Mesendoderm (in vitro differentiated cells): ENCODE measurements at regions not wholly inside any gene's neighbourhood (a gene's known extent, or its start where the extent isn't known, plus 50 kb on each side); places are given as distances from the start of the nearest gene placed in this dataset.
A peak's percentile ranks its signal among the peaks of the same experiment; 100 is the strongest.
"Not testable (repeated sequence)": the region's sequence is repeated elsewhere in the genome, so short reads cannot be mapped to it uniquely, and the experiment has no call there.

Experiments
- DNase-seq: peaks from one replicate; pipeline ENCODE4 v3.0.0; 2013
- H2AK5ac ChIP-seq: 2 replicates; pipeline ENCODE4 v1.6.1; 2013; ENCODE audit warnings: low read length, inconsistent platforms
- H2BK120ac ChIP-seq: 2 replicates; pipeline ENCODE4 v1.6.1; 2013; ENCODE audit warnings: low read depth, mild to moderate bottlenecking, low read length, moderate library complexity, mixed read lengths
- H2BK15ac ChIP-seq: replicated peaks from 2 replicates; pipeline ENCODE4 v1.6.1; 2013; ENCODE audit warnings: low read depth, mild to moderate bottlenecking, moderate library complexity
- H2BK5ac ChIP-seq: 2 replicates; pipeline ENCODE4 v1.6.1; 2013; ENCODE audit warnings: low read length, inconsistent platforms
- H3K18ac ChIP-seq: 2 replicates; pipeline ENCODE4 v1.6.1; 2013; ENCODE audit warnings: mild to moderate bottlenecking, low read length, mixed read lengths
- H3K23ac ChIP-seq: one replicate; pipeline ENCODE4 v1.6.1; 2013; ENCODE audit warnings: low read length
- H3K27ac ChIP-seq: 2 replicates; pipeline ENCODE4 v1.5.1; 2013; ENCODE audit warnings: low read depth, mild to moderate bottlenecking, inconsistent platforms, low read length, moderate library complexity
- H3K27me3 ChIP-seq: 2 replicates; pipeline ENCODE4 v1.6.1; 2013; ENCODE audit warnings: low read length, control low read depth, mild to moderate bottlenecking, inconsistent platforms; ENCODE audit not compliant: insufficient read depth, poor library complexity
- H3K36me3 ChIP-seq: 2 replicates; pipeline ENCODE4 v1.6.1; 2013; ENCODE audit warnings: low read length, inconsistent platforms; ENCODE audit not compliant: control insufficient read depth, insufficient read depth
- H3K4ac ChIP-seq: one replicate; pipeline ENCODE4 v1.6.1; 2013; ENCODE audit warnings: low read depth, mild to moderate bottlenecking, low read length, moderate library complexity
- H3K4me1 ChIP-seq: 2 replicates; pipeline ENCODE4 v1.6.1; 2013; ENCODE audit warnings: low read depth, low read length, inconsistent platforms; ENCODE audit not compliant: control insufficient read depth
- H3K4me2 ChIP-seq: 2 replicates; pipeline ENCODE4 v1.6.1; 2013; ENCODE audit warnings: low read length
- H3K4me3 ChIP-seq: 2 replicates; pipeline ENCODE4 v1.5.1; 2013; ENCODE audit warnings: mild to moderate bottlenecking, low read length
- H3K56ac ChIP-seq: one replicate; pipeline ENCODE4 v1.6.1; 2013; ENCODE audit warnings: low read length
- H3K79me1 ChIP-seq: 2 replicates; pipeline ENCODE4 v1.6.1; 2013; ENCODE audit warnings: low read length, inconsistent platforms
- H3K79me2 ChIP-seq: 2 replicates; pipeline ENCODE4 v1.6.1; 2013; ENCODE audit warnings: mild to moderate bottlenecking, low read length; ENCODE audit not compliant: control insufficient read depth, insufficient read depth
- H3K9ac ChIP-seq: 2 replicates; pipeline ENCODE4 v1.6.1; 2013; ENCODE audit warnings: low read length, inconsistent platforms
- H4K5ac ChIP-seq: one replicate; pipeline ENCODE4 v1.6.1; 2013; ENCODE audit warnings: low read length
- H4K8ac ChIP-seq: one replicate; pipeline ENCODE4 v1.6.1; 2013; ENCODE audit warnings: low read depth, mild to moderate bottlenecking, control low read depth, low read length, moderate library complexity
- WGBS: extraction: QIAGEN DNeasy Blood & Tissue Kit; methylation state at CpG from one replicate; pipeline ENCODE4 v1.1.7; 2013; ENCODE audit warnings: low lambda C conversion rate, missing lambda C conversion rate; ENCODE audit not compliant: insufficient coverage; ENCODE audit errors: extremely low coverage; 5-methylcytosine and 5-hydroxymethylcytosine counted together

- DNase-seq, result no peak
- H3K4ac ChIP-seq, result no peak overlapping the region
- no peak overlapping the region for H3K27ac ChIP-seq
- H3K18ac ChIP-seq, result no peak overlapping the region
- no peak overlapping the region for H2AK5ac ChIP-seq
- no peaks in the 10 kb centered on the region for H3K79me1 ChIP-seq
- H3K9ac ChIP-seq, result no peak overlapping the region
- H3K4me2 ChIP-seq, result no peak overlapping the region
- H4K5ac ChIP-seq, result no peak overlapping the region
- H3K4me3 ChIP-seq, result no peak overlapping the region
- no peaks in the 10 kb centered on the region for H3K27me3 ChIP-seq
- H3K23ac ChIP-seq, result no peak overlapping the region
- H2BK5ac ChIP-seq, result no peak overlapping the region
- no peaks in the 10 kb centered on the region for H3K36me3 ChIP-seq
- no peak overlapping the region for H3K56ac ChIP-seq
- H3K79me2 ChIP-seq, result no peaks in the 10 kb centered on the region
- H3K4me1 ChIP-seq, result no peaks in the 10 kb centered on the region
- no peak overlapping the region for H4K8ac ChIP-seq
- H2BK120ac ChIP-seq, result no peak overlapping the region
- H2BK15ac ChIP-seq, result no peak overlapping the region
Measured at GRCh38 chr1:190832511-190832910, 354.8 kb upstream of the BRINP3 start.

- no CpG with 5 or more reads among the region's 4 CpGs for WGBS
- no peaks in the 10 kb centered on the region for H3K79me1 ChIP-seq
Measured at GRCh38 chr1:190835658-190836057, 358.0 kb upstream of the BRINP3 start.

DNA sequence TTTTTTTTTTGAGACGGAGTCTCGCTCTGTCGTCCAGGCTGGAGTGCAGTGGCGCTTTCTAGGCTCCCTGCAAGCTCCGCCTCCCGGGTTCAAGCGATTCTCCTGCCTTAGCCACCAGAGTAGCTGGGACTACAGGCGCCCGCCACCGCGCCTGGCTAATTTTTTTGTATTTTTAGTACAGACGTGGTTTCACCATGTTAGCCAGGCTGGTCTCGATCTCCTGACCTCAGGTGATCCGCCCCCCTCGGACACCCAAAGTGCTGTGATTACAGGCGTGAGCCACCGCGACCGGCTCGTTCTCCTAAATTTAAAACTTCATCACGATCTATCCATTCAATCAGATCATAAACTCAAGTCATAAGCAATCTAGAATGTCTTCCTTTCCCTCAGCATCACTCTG lies 359.5 kb upstream of the BRINP3 start:
- H3K23ac ChIP-seq, H3K56ac ChIP-seq, H3K4ac ChIP-seq, H2BK5ac ChIP-seq, H2AK5ac ChIP-seq, H3K9ac ChIP-seq, H3K4me1 ChIP-seq, H3K27me3 ChIP-seq, H3K79me1 ChIP-seq, DNase-seq, H2BK120ac ChIP-seq, H3K4me3 ChIP-seq, H3K18ac ChIP-seq, H3K79me2 ChIP-seq, H3K27ac ChIP-seq, H3K36me3 ChIP-seq, H2BK15ac ChIP-seq, H3K4me2 ChIP-seq, H4K8ac ChIP-seq, H4K5ac ChIP-seq: not testable (repeated sequence)
- no CpG with 5 or more reads among the region's 21 CpGs for WGBS

More at GRCh38 chr1:190835658-190836057, 358.0 kb upstream of the BRINP3 start:
- Histone ChIP-seq H2BK15ac (no peak overlapping the region), H3K4me1 (no peaks in the 10 kb centered on the region), H3K27me3 (no peaks in the 10 kb centered on the region), H4K8ac (no peak overlapping the region), H2BK5ac (no peak overlapping the region), H3K18ac (no peak overlapping the region), H3K4me2 (no peak overlapping the region), H3K9ac (no peak overlapping the region), H4K5ac (no peak overlapping the region), H3K79me2 (no peaks in the 10 kb centered on the region), H2BK120ac (no peak overlapping the region), H3K56ac (no peak overlapping the region), H3K4ac (no peak overlapping the region), H3K27ac (no peak overlapping the region), H3K4me3 (no peak overlapping the region), H2AK5ac (no peak overlapping the region), H3K23ac (no peak overlapping the region), H3K36me3 (no peaks in the 10 kb centered on the region)
- DNase-seq, result peak; percentile 0

DNA sequence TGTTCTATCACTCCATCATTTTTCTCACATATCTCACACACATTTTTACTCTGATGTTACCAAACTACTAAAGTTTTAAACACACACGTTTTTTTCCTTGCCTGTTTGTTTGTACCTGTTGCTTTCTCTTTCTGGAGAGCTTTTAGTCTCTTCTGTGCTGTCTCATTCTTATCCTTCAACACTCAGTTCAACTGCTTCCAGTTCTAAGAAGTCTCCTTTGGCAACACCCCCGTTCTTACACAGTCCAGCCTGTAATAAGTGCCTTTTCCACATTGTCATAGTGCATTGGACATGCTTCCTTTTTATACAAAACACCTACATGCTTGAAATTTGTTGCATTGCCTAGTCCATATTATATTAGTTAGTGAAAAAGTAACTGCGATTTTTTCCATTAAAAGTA lies 360.2 kb upstream of the BRINP3 start:
- WGBS, result 100% methylated on average over 1 of the region's 3 CpGs
- Histone ChIP-seq H3K56ac (no peak overlapping the region), H2AK5ac (no peak overlapping the region), H3K79me1 (no peaks in the 10 kb centered on the region), H4K5ac (no peak overlapping the region), H2BK5ac (no peak overlapping the region), H2BK120ac (no peak overlapping the region), H3K23ac (no peak overlapping the region), H3K18ac (no peak overlapping the region), H3K27ac (no peak overlapping the region), H3K4me1 (no peaks in the 10 kb centered on the region), H3K4me3 (no peak overlapping the region), H3K4ac (no peak overlapping the region), H3K36me3 (no peaks in the 10 kb centered on the region), H3K9ac (no peak overlapping the region), H2BK15ac (no peak overlapping the region), H3K27me3 (no peaks in the 10 kb centered on the region), H3K79me2 (no peaks in the 10 kb centered on the region), H4K8ac (no peak overlapping the region), H3K4me2 (no peak overlapping the region)
- no peak for DNase-seq

DNA sequence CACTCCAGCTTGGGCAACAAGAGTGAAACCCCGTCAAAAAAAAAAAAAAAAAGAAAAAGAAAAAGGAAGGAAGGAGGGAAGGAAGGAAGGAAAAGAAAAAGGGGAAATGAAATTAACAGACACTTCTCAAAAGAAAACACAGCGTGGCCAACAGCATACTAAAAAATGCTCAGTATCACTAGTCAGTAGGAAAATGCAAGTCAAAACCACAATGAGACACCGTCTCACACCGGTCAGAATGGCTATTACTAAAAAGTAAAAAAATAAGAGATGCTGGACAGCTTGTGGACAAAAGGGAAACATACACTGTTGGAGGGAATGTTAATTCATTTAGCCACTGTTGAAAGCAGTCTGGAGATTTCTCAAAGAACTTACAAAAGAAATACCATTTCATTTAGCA lies 369.5 kb upstream of the BRINP3 start:
- Histone ChIP-seq H3K23ac (no peak overlapping the region), H3K36me3 (no peaks in the 10 kb centered on the region), H2BK15ac (no peak overlapping the region), H3K79me2 (no peaks in the 10 kb centered on the region), H2AK5ac (no peak overlapping the region), H3K27ac (no peak overlapping the region), H3K4me2 (no peak overlapping the region), H3K4me3 (no peak overlapping the region), H3K4ac (no peak overlapping the region), H3K9ac (no peak overlapping the region), H3K56ac (no peak overlapping the region), H3K4me1 (no peaks in the 10 kb centered on the region), H3K27me3 (no peaks in the 10 kb centered on the region), H3K79me1 (no peaks in the 10 kb centered on the region), H2BK120ac (no peak overlapping the region), H4K8ac (no peak overlapping the region), H2BK5ac (no peak overlapping the region), H4K5ac (no peak overlapping the region), H3K18ac (no peak overlapping the region)
- no CpG with 5 or more reads among the region's 4 CpGs for WGBS
- no peak for DNase-seq

GRCh38 chr1:190849346-190849745 lies 371.7 kb upstream of the BRINP3 start:
- Histone ChIP-seq H3K18ac (no peak overlapping the region), H2BK120ac (no peak overlapping the region), H3K4ac (no peak overlapping the region), H3K79me1 (no peaks in the 10 kb centered on the region), H3K9ac (no peak overlapping the region), H4K8ac (no peak overlapping the region), H2BK5ac (no peak overlapping the region), H3K23ac (no peak overlapping the region), H3K27me3 (no peaks in the 10 kb centered on the region), H3K4me1 (no peaks in the 10 kb centered on the region), H3K79me2 (no peaks in the 10 kb centered on the region), H2AK5ac (no peak overlapping the region), H3K4me2 (no peak overlapping the region), H3K56ac (no peak overlapping the region), H3K4me3 (no peak overlapping the region), H2BK15ac (no peak overlapping the region), H3K27ac (no peak overlapping the region), H4K5ac (no peak overlapping the region), H3K36me3 (no peaks in the 10 kb centered on the region)
- WGBS, result no CpG with 5 or more reads among the region's 4 CpGs
- no peak for DNase-seq
